SK-N-SH (cell line): ENCODE measurements at regions not wholly inside any gene's neighbourhood (a gene's known extent, or its start where the extent isn't known, plus 50 kb on each side); places are given as distances from the start of the nearest gene placed in this dataset.
A peak's percentile ranks its signal among the peaks of the same experiment; 100 is the strongest.

ENCODE experiments used
- CTCF ChIA-PET: fragments of 300-600, 350-600 bp; formaldehyde crosslinking; extraction: SDS; loops from one replicate; lab custom pipeline; 2021; lab: Yijun Ruan, JAX
- POLR2A ChIA-PET: fragments of 350-600 bp; sonication (Branson Sonifier 250); formaldehyde crosslinking; extraction: SDS; loops from one replicate; lab custom pipeline; 2020; ENCODE audit warnings: antibody characterized with exemption, inconsistent platforms; lab: Yijun Ruan, JAX
- DNase-seq: peaks from one replicate; pipeline ENCODE4 v3.0.0; 2012
- H2AFZ ChIP-seq: fragments of 200-600 bp; sonication (generic); 2 replicates; pipeline ENCODE4 v1.8.1; 2016; ENCODE audit warnings: antibody characterized with exemption, mild to moderate bottlenecking, low read depth
- H3F3A ChIP-seq: fragments of 200-600 bp; sonication (generic); replicated peaks from 2 replicates; pipeline ENCODE3; 2016; ENCODE audit warnings: antibody characterized with exemption, mild to moderate bottlenecking; ENCODE audit not compliant: insufficient read depth
- H3K27ac ChIP-seq, 2 experiments: fragments of 200-500 bp in 1 of 2; fragments of 200-600 bp in 1 of 2; sonication (Bioruptor generic) in 1 of 2; sonication (generic), shearing (Covaris generic) in 1 of 2; 2 replicates each; pipeline versions ENCODE4 v1.5.1 to v1.6.1; 2014 to 2016; ENCODE audit warnings: low read depth in 2 of 2, inconsistent platforms in 1 of 2, low read length in 1 of 2, mild to moderate bottlenecking in 1 of 2, mixed read lengths in 1 of 2
- H3K27me3 ChIP-seq: fragments of 200-600 bp; sonication (generic), shearing (Covaris generic); 2 replicates; pipeline ENCODE4 v1.6.1; 2016; ENCODE audit warnings: mixed run types; ENCODE audit not compliant: insufficient read depth
- H3K36me3 ChIP-seq, 2 experiments: fragments of 200-500 bp in 1 of 2; fragments of 200-600 bp in 1 of 2; sonication (Bioruptor generic) in 1 of 2; sonication (generic) in 1 of 2; replicated peaks in 1 of 2; 2 replicates each; pipeline versions ENCODE3 to v1.5.1; 2014 to 2016; ENCODE audit warnings: low read length in 1 of 2, mild to moderate bottlenecking in 1 of 2; ENCODE audit not compliant: insufficient read depth in 2 of 2, control insufficient read depth in 1 of 2
- H3K4me1 ChIP-seq, 2 experiments: fragments of 200-500 bp in 1 of 2; fragments of 200-600 bp in 1 of 2; sonication (Bioruptor generic) in 1 of 2; sonication (generic), shearing (Covaris generic) in 1 of 2; 2 replicates each; pipeline versions ENCODE4 v1.5.1 to v1.6.1; 2014 to 2016; ENCODE audit warnings: low read depth in 1 of 2, low read length in 1 of 2, mixed run types in 1 of 2; ENCODE audit not compliant: insufficient read depth in 2 of 2, control insufficient read depth in 1 of 2
- H3K4me2 ChIP-seq: fragments of 200-600 bp; sonication (generic), shearing (Covaris generic); 2 replicates; pipeline ENCODE4 v1.6.1; 2017; ENCODE audit warnings: mixed run types
- H3K4me3 ChIP-seq, 2 experiments: fragments of 200-500 bp in 1 of 2; fragments of 200-600 bp in 1 of 2; sonication (Bioruptor generic) in 1 of 2; sonication (generic), shearing (Covaris generic) in 1 of 2; 2 replicates each; pipeline versions ENCODE4 v1.5.1 to v1.8.1; 2014 to 2016; ENCODE audit warnings: low read depth in 2 of 2, inconsistent platforms in 1 of 2, low read length in 1 of 2, mild to moderate bottlenecking in 1 of 2, mixed read lengths in 1 of 2, moderate library complexity in 1 of 2
- H3K79me2 ChIP-seq: fragments of 200-600 bp; sonication (generic); 2 replicates; pipeline ENCODE4 v1.8.1; 2017; ENCODE audit warnings: mild to moderate bottlenecking; ENCODE audit not compliant: insufficient read depth
- H3K9ac ChIP-seq: fragments of 200-600 bp; sonication (generic); 2 replicates; pipeline ENCODE4 v1.6.1; 2017; ENCODE audit warnings: mixed run types
- H3K9me2 ChIP-seq: fragments of 200-600 bp; sonication (generic); 2 replicates; pipeline ENCODE4 v1.6.1; 2017; ENCODE audit warnings: mixed run types
- H3K9me3 ChIP-seq: fragments of 200-600 bp; sonication (generic); 2 replicates; pipeline ENCODE4 v1.6.1; 2017; ENCODE audit warnings: mixed run types, mild to moderate bottlenecking, moderate library complexity
- H4K20me1 ChIP-seq: fragments of 200-600 bp; sonication (generic); 2 replicates; pipeline ENCODE4 v1.6.1; 2017; ENCODE audit warnings: mild to moderate bottlenecking, mixed run types; ENCODE audit not compliant: insufficient read depth
- CHD2 ChIP-seq: fragments of 150-350 bp; IDR thresholded peaks from 2 replicates; pipeline ENCODE4 v1.6.1; 2018; ENCODE audit warnings: low read length; ENCODE audit not compliant: partially characterized antibody
- CTCF ChIP-seq: fragments of 200-600 bp; sonication (generic); IDR thresholded peaks from 2 replicates; pipeline ENCODE4 v1.6.1; 2017; ENCODE audit warnings: antibody characterized with exemption, mild to moderate bottlenecking, moderate library complexity
- ELF1 ChIP-seq: IDR thresholded peaks from 2 replicates; pipeline ENCODE4 v1.4.0; 2012
- EP300 ChIP-seq, 2 experiments: IDR thresholded peaks; 2 replicates each; pipeline versions ENCODE4 v1.4.0 to v1.6.1; 2012; ENCODE audit warnings: borderline replicate concordance in 1 of 2, low read depth in 1 of 2, low read length in 1 of 2
- EZH2phosphoT487 ChIP-seq: fragments of 200-600 bp; sonication (generic); IDR thresholded peaks from 2 replicates; pipeline ENCODE4 v1.6.1; 2017; ENCODE audit warnings: low read depth, mixed run types, mild to moderate bottlenecking, antibody characterized with exemption, moderate library complexity, borderline replicate concordance
- GATA2 ChIP-seq: sonication (generic); formaldehyde crosslinking; IDR thresholded peaks from 2 replicates; pipeline ENCODE4 v1.5.0; 2020; ENCODE audit warnings: mild to moderate bottlenecking, missing genetic modification reagents
- MAX ChIP-seq: IDR thresholded peaks from 2 replicates; pipeline ENCODE4 v1.4.0; 2012; ENCODE audit warnings: low read depth
- NFIC ChIP-seq: IDR thresholded peaks from 2 replicates; pipeline ENCODE4 v1.4.0; 2012; ENCODE audit warnings: borderline replicate concordance
- POLR2AphosphoS5 ChIP-seq: IDR thresholded peaks from 2 replicates; pipeline ENCODE4 v1.6.1; 2012; ENCODE audit warnings: low read depth, low read length
- RAD21 ChIP-seq: IDR thresholded peaks from 2 replicates; pipeline ENCODE4 v1.6.1; 2012; ENCODE audit warnings: mild to moderate bottlenecking, low read length
- RCOR1 ChIP-seq: fragments of 150-350 bp; IDR thresholded peaks from 2 replicates; pipeline ENCODE4 v1.6.1; 2017; ENCODE audit warnings: antibody characterized with exemption, low read length
- REST ChIP-seq: IDR thresholded peaks from 2 replicates; pipeline ENCODE4 v1.6.1; 2012; ENCODE audit warnings: mild to moderate bottlenecking, low read depth, low read length, moderate library complexity
- RFX5 ChIP-seq: IDR thresholded peaks from 2 replicates; pipeline ENCODE4 v1.6.1; 2012; ENCODE audit warnings: mild to moderate bottlenecking, improper control_type of control experiment, low read length
- RXRA ChIP-seq: IDR thresholded peaks from 2 replicates; pipeline ENCODE4 v1.4.0; 2012; ENCODE audit warnings: low read depth, mild to moderate bottlenecking, borderline replicate concordance
- SIN3A ChIP-seq: IDR thresholded peaks from 2 replicates; pipeline ENCODE4 v1.6.1; 2012; ENCODE audit warnings: low read depth, mild to moderate bottlenecking, low read length, moderate library complexity, borderline replicate concordance
- TEAD4 ChIP-seq: IDR thresholded peaks from 2 replicates; pipeline ENCODE4 v1.4.0; 2012; ENCODE audit warnings: mild to moderate bottlenecking, borderline replicate concordance; ENCODE audit not compliant: insufficient read depth
- USF1 ChIP-seq: IDR thresholded peaks from 2 replicates; pipeline ENCODE4 v1.4.0; 2012; ENCODE audit warnings: low read depth, borderline replicate concordance
- USF2 ChIP-seq: fragments of 150-350 bp; IDR thresholded peaks from 2 replicates; pipeline ENCODE4 v1.6.1; 2017; ENCODE audit warnings: antibody characterized with exemption, low read length, low read depth, borderline replicate concordance
- YY1 ChIP-seq: IDR thresholded peaks from 2 replicates; pipeline ENCODE4 v1.4.0; 2012; ENCODE audit warnings: low read depth, mild to moderate bottlenecking
- ZBTB33 ChIP-seq: IDR thresholded peaks from 2 replicates; pipeline ENCODE4 v1.4.0; 2012; ENCODE audit warnings: low read depth, borderline replicate concordance
- WGBS: methylation state at CpG from one replicate; pipeline ENCODE4 v1.1.6; 2017; ENCODE audit warnings: low lambda C conversion rate; 5-methylcytosine and 5-hydroxymethylcytosine counted together

- no peak for TF ChIP-seq TEAD4
- TF ChIP-seq RFX5, result no peak
- TF ChIP-seq USF2, result no peak
- no peak for TF ChIP-seq CHD2
- no peak for TF ChIP-seq ELF1
These were observed 626.1 kb downstream of the HDGFL1 start (continued) for GRCh38 chr6:23195487-23195886.

- 71% methylated on average over 4 of the region's 4 CpGs for WGBS
- H3K4me2 ChIP-seq, result no peak overlapping the region
- TF ChIP-seq POLR2AphosphoS5 (no peak), CTCF (no peak), REST (no peak), RFX5 (no peak), RCOR1 (no peak), GATA2 (CRISPR knock-in tag) (no peak), EP300 (IDR thresholded peaks at IDR 0.05; ENCODE audit: borderline replicate concordance in 1 of 2, low read depth in 1 of 2, low read length in 1 of 2) (no peak), RAD21 (no peak), USF1 (no peak), ZBTB33 (no peak), MAX (no peak), CHD2 (no peak), ELF1 (no peak), NFIC (no peak), YY1 (no peak), SIN3A (no peak), USF2 (no peak), EZH2phosphoT487 (no peak), RXRA (no peak)
These were observed 630.2 kb downstream of the HDGFL1 start for GRCh38 chr6:23199541-23199940.

More at GRCh38 chr6:23199541-23199940, 630.2 kb downstream of the HDGFL1 start:
- H3K4me1 ChIP-seq, result no peaks in the 10 kb centered on the region; a peak in 1 of 4 replicates
- no peaks in the 10 kb centered on the region for H3K36me3 ChIP-seq
- POLR2A ChIA-PET, result no interaction called here
- H3F3A ChIP-seq, result no peaks in the 10 kb centered on the region
- CTCF ChIA-PET, result no interaction called here
- DNase-seq, result peak; percentile 11
- H3K9me3 ChIP-seq, result no peaks in the 10 kb centered on the region
- H3K27me3 ChIP-seq, result no peaks in the 10 kb centered on the region
- no peaks in the 10 kb centered on the region for H4K20me1 ChIP-seq
- H3K4me3 ChIP-seq, result no peak overlapping the region
- H3K9ac ChIP-seq, result no peak overlapping the region
- H2AFZ ChIP-seq, result no peak overlapping the region
- no peaks in the 10 kb centered on the region for H3K79me2 ChIP-seq
- H3K27ac ChIP-seq, result peak overlapping the region in 1 of 2 experiments; percentile 79; a peak in 2 of 4 replicates
- no peaks in the 10 kb centered on the region for H3K9me2 ChIP-seq
